Esophagus squamous epithelium (tissue), 5 donors: ENCODE measurements at regions not wholly inside any gene's neighbourhood (a gene's known extent, or its start where the extent isn't known, plus 50 kb on each side); places are given as distances from the start of the nearest gene placed in this dataset.

Experiments used
- DNase-seq: peaks from one replicate; lab custom pipeline; 2025; lab: John Stamatoyannopoulos, UW
- H3K27ac ChIP-seq, 4 donors: fragments of 200-600 bp; sonication (generic); one replicate each; pipeline ENCODE4 v1.5.1; 2016 to 2019; ENCODE audit warnings: mild to moderate bottlenecking in 1 of 4
- H3K27me3 ChIP-seq, 4 donors: fragments of 200-600 bp; sonication (generic); 1 replicate in 3 of 4; 2 replicates in 1 of 4; pipeline versions ENCODE4 v1.5.1 to v1.6.0; 2017 to 2021; ENCODE audit warnings: antibody characterized with exemption in 1 of 4
- H3K36me3 ChIP-seq, 3 donors: fragments of 200-600 bp; sonication (generic); one replicate each; pipeline ENCODE4 v1.5.1; 2016 to 2019
- H3K4me1 ChIP-seq, 3 donors: fragments of 200-600 bp; sonication (generic); one replicate each; pipeline ENCODE4 v1.5.1; 2017 to 2019
- H3K4me3 ChIP-seq, 4 donors: fragments of 200-600 bp; sonication (generic); 1 replicate in 3 of 4; 2 replicates in 1 of 4; pipeline ENCODE4 v1.5.1; 2016 to 2019; ENCODE audit warnings: mild to moderate bottlenecking in 2 of 4, moderate library complexity in 1 of 4
- H3K9me3 ChIP-seq, 3 donors: fragments of 200-600 bp; sonication (generic); one replicate each; pipeline ENCODE4 v1.5.1; 2016 to 2019
- POLR2A ChIP-seq, 4 donors: fragments of 450-650 bp; IDR thresholded peaks; one replicate each; pipeline ENCODE4 v1.6.1; 2017; ENCODE audit warnings: antibody characterized with exemption in 4 of 4, mild to moderate bottlenecking in 4 of 4, moderate library complexity in 3 of 4
- WGBS, 2 donors: methylation state at CpG; one replicate each; pipeline ENCODE4 v1.1.5; 2018; 5-methylcytosine and 5-hydroxymethylcytosine counted together
- intact Hi-C: fragments of 100-400 bp; cut with DNase I; formaldehyde crosslinking; loops from one replicate; pipeline ENCODE4 v1.15.0; 2022
- TF ChIP-seq, protein P1 (sequence below), 6 experiments: fragments of 450-650 bp in 4 of 6; fragments of 200-600 bp in 2 of 6; sonication (generic) in 2 of 6; IDR thresholded peaks; one replicate each; pipeline ENCODE4 v1.5.1; 2016 to 2019; ENCODE audit warnings: antibody characterized with exemption in 6 of 6, mild to moderate bottlenecking in 4 of 6, moderate library complexity in 4 of 6
- donor health status: DM: yes; HTN: yes; CAD: no.

DNA sequence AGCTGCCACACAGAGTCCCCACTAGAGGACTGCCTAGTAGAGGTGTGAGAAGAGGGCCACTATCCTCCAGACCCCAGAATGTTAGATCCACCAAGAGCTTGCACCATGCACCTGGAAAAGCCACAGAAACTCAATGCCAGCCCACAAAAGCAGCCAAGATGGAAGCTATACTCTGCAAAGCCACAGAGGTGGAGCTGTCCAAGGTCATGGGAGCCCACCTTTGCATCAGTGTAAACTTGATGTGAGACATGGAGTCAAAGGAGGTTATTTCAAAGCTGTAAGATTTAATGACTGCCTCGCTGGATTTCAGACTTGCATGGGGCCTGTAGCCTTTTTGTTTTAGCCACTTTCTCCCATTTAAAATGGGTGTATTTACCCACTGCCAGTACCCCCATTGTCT lies 1030.1 kb upstream of the GRIA3 start:
- intact Hi-C loops, result no loop called here
- Histone ChIP-seq H3K36me3 (no peaks in the 10 kb centered on the region), H3K27ac (no peak overlapping the region), H3K27me3 (no peaks in the 10 kb centered on the region), H3K4me3 (no peak overlapping the region), H3K4me1 (no peaks in the 10 kb centered on the region), H3K9me3 (no peaks in the 10 kb centered on the region)
- DNase-seq, result no peak
- 82 to 83% methylated on average over 1 of the region's 1 CpG for WGBS, 2 donors
- TF ChIP-seq POLR2A (IDR thresholded peaks at IDR 0.05), result no peak
- TF ChIP-seq, protein P1, sequence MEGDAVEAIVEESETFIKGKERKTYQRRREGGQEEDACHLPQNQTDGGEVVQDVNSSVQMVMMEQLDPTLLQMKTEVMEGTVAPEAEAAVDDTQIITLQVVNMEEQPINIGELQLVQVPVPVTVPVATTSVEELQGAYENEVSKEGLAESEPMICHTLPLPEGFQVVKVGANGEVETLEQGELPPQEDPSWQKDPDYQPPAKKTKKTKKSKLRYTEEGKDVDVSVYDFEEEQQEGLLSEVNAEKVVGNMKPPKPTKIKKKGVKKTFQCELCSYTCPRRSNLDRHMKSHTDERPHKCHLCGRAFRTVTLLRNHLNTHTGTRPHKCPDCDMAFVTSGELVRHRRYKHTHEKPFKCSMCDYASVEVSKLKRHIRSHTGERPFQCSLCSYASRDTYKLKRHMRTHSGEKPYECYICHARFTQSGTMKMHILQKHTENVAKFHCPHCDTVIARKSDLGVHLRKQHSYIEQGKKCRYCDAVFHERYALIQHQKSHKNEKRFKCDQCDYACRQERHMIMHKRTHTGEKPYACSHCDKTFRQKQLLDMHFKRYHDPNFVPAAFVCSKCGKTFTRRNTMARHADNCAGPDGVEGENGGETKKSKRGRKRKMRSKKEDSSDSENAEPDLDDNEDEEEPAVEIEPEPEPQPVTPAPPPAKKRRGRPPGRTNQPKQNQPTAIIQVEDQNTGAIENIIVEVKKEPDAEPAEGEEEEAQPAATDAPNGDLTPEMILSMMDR (IDR thresholded peaks at IDR 0.05), result no peak

DNA sequence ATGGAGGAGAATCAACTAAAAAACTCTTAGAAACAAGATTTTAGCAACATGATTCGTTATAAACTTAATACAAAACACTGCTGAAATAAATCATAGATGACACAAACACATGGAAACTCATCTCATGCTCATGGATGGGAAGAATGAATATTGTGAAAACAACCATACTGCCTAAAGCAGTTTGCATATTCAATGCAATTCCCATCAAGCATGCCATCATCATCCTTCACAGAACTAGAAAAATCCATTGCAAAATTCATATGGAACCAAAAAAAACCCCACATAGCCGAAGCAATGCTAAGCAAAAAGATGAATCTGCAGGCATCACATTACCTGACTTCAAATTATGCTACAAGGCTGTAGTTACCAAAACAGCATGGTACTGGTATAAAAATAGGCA lies 1015.8 kb upstream of the GRIA3 start:
- TF ChIP-seq, protein P1 (IDR thresholded peaks at IDR 0.05), result no peak
- TF ChIP-seq POLR2A (IDR thresholded peaks at IDR 0.05), result no peak
- intact Hi-C loops, result no loop called here
- H3K27me3 ChIP-seq, result no peaks in the 10 kb centered on the region
- no peaks in the 10 kb centered on the region for H3K36me3 ChIP-seq
- WGBS, 2 donors, result 36 to 42% methylated on average over 2 of the region's 2 CpGs
- DNase-seq, result no peak
- H3K9me3 ChIP-seq, result no peaks in the 10 kb centered on the region
- no peaks in the 10 kb centered on the region for H3K4me1 ChIP-seq
- H3K27ac ChIP-seq, result no peak overlapping the region
- H3K4me3 ChIP-seq, result no peak overlapping the region

DNA sequence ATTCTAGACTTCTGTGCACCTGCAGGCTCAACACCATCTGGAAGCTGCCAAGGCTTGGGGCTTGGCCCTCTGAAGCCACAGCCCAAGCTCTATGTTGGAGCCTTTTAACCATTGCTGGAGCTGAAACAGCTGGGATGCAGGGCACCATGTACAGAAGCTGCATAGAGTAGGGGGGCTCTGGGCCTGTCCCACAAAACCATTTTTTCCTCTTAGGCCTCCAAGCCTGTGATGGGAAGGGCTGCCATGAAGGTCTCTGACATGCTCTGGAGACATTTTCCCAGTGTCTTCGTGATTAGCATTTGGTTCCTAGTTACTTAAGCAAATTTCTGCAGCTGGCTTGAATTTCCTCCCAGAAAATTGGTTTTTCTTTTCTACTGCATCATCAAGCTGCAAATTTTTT lies 999.3 kb upstream of the GRIA3 start:
- Histone ChIP-seq H3K36me3 (no peaks in the 10 kb centered on the region), H3K4me1 (no peaks in the 10 kb centered on the region), H3K4me3 (no peak overlapping the region), H3K27ac (no peak overlapping the region), H3K27me3 (no peaks in the 10 kb centered on the region), H3K9me3 (no peaks in the 10 kb centered on the region)
- 43 to 80% methylated on average over 1 of the region's 1 CpG for WGBS, 2 donors
- no peak for DNase-seq
- TF ChIP-seq, protein P1 (IDR thresholded peaks at IDR 0.05), result no peak
- TF ChIP-seq POLR2A (IDR thresholded peaks at IDR 0.05), result no peak
- intact Hi-C loops, result no loop called here

DNA sequence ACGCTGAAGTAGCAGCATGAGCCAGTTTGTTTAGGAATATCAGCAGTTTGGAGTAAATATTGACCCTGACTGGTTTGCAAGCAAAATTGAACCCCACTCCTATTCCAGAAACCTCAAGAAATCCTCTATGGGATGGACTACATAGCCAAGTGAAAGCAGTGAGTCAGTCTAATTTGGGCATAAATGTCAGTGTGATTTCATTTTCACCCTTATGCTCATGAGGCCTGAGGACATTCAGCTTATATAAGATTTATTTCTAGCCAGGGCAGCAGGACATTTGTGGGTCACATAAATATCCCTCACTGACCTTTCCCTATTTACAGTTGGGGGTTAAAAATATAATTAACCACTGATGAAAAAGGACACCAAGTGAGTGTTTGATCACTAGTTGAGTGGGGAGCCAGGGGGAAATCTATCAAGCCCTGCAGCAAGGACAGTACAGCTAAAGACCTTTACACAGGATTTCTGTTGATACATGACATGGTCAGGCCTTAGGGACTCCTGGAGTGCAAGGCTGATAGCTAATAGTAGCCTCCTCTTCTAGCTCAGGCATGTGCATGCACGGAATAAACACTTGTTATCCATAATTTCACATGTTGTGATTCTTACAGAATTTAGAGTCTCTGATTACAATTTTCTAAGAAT lies 996.9 kb upstream of the GRIA3 start:
- 53 to 72% methylated on average over 2 of the region's 2 CpGs for WGBS, 2 donors
- intact Hi-C loops, result no loop called here

DNA sequence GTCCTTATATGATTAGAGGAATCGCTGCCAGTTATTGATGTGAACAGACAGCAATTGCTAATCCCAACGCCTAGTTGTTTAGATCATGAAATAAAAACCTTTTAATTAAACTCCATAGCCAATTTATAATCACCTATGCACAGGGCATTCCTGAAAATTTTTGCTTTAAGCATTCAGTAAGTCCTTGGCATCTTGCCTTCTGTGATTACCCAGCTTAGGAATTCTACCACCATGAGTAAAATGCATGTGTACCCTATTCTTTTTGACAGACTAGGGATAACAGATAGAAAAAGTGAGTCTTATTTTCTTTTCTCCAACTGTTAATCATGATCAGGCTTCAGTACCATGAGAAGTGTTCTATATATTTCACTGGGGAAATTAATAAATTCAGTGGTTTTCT lies 995.3 kb upstream of the GRIA3 start:
- H3K4me3 ChIP-seq, result no peak overlapping the region
- intact Hi-C loops, result no loop called here
- no peaks in the 10 kb centered on the region for H3K9me3 ChIP-seq
- H3K4me1 ChIP-seq, result no peaks in the 10 kb centered on the region
- 57 to 66% methylated on average over 2 of the region's 2 CpGs for WGBS, 2 donors
- H3K27ac ChIP-seq, result no peak overlapping the region
- TF ChIP-seq POLR2A (IDR thresholded peaks at IDR 0.05), result no peak
- TF ChIP-seq, protein P1 (IDR thresholded peaks at IDR 0.05), result no peak
- no peaks in the 10 kb centered on the region for H3K36me3 ChIP-seq
- no peak for DNase-seq
- H3K27me3 ChIP-seq, result no peaks in the 10 kb centered on the region

More for the DNA sequence above, 996.9 kb upstream of the GRIA3 start:
- Histone ChIP-seq H3K4me3 (no peak overlapping the region), H3K27me3 (no peaks in the 10 kb centered on the region), H3K27ac (no peak overlapping the region), H3K9me3 (no peaks in the 10 kb centered on the region), H3K4me1 (no peaks in the 10 kb centered on the region), H3K36me3 (no peaks in the 10 kb centered on the region)
- no peak for DNase-seq
- no peak for TF ChIP-seq POLR2A (IDR thresholded peaks at IDR 0.05)
- TF ChIP-seq, protein P1 (IDR thresholded peaks at IDR 0.05), result no peak
